HEK293T (cell line): ENCODE measurements at regions not wholly inside any gene's neighbourhood (a gene's known extent, or its start where the extent isn't known, plus 50 kb on each side); places are given as distances from the start of the nearest gene placed in this dataset.

Experiments
- CTCF ChIA-PET: fragments of 350-600 bp; formaldehyde crosslinking; extraction: SDS; loops from one replicate; lab custom pipeline; 2021; ENCODE audit warnings: antibody characterized with exemption, inconsistent platforms; lab: Yijun Ruan, JAX
- POLR2A ChIA-PET: fragments of 350-600 bp; formaldehyde crosslinking; extraction: SDS; loops from one replicate; lab custom pipeline; 2020; ENCODE audit warnings: antibody characterized with exemption, inconsistent platforms; lab: Yijun Ruan, JAX
- DNase-seq: peaks from one replicate; pipeline ENCODE4 v3.0.0; 2012; ENCODE audit warnings: mixed read lengths; ENCODE audit errors: extremely low spot score
- ARNT ChIP-seq: fragments of 450-650 bp; IDR thresholded peaks from 2 replicates; pipeline ENCODE4 v1.6.1; 2017; ENCODE audit warnings: mild to moderate bottlenecking
- BHLHE40 ChIP-seq: fragments of 450-650 bp; IDR thresholded peaks from 2 replicates; pipeline ENCODE4 v1.6.1; 2016; ENCODE audit warnings: mild to moderate bottlenecking, moderate library complexity, borderline replicate concordance
- CTBP1 ChIP-seq: fragments of 450-650 bp; IDR thresholded peaks from 2 replicates; pipeline ENCODE4 v1.6.1; 2016; ENCODE audit warnings: borderline replicate concordance
- ELF4 ChIP-seq: fragments of 450-650 bp; IDR thresholded peaks from 2 replicates; pipeline ENCODE4 v1.6.1; 2017; ENCODE audit warnings: antibody characterized with exemption
- FOXA1 ChIP-seq: fragments of 450-650 bp; IDR thresholded peaks from 2 replicates; pipeline ENCODE4 v1.6.1; 2016; ENCODE audit warnings: mild to moderate bottlenecking
- FOXK2 ChIP-seq: fragments of 450-650 bp; IDR thresholded peaks from 2 replicates; pipeline ENCODE4 v1.6.1; 2016; ENCODE audit warnings: mild to moderate bottlenecking
- FOXM1 ChIP-seq: fragments of 450-650 bp; IDR thresholded peaks from 2 replicates; pipeline ENCODE4 v1.6.1; 2017; ENCODE audit warnings: mild to moderate bottlenecking, borderline replicate concordance
- HDGF ChIP-seq: fragments of 450-650 bp; IDR thresholded peaks from 2 replicates; pipeline ENCODE4 v1.6.1; 2017; ENCODE audit warnings: antibody characterized with exemption, borderline replicate concordance
- L3MBTL2 ChIP-seq: fragments of 450-650 bp; conservative IDR thresholded peaks from 2 replicates; pipeline ENCODE4 v1.6.1; 2016; ENCODE audit warnings: mild to moderate bottlenecking
- LEF1 ChIP-seq: fragments of 450-650 bp; IDR thresholded peaks from 2 replicates; pipeline ENCODE4 v1.6.1; 2017; ENCODE audit warnings: mild to moderate bottlenecking, borderline replicate concordance
- NFRKB ChIP-seq: fragments of 450-650 bp; IDR thresholded peaks from 2 replicates; pipeline ENCODE4 v1.6.1; 2016; ENCODE audit warnings: mild to moderate bottlenecking, moderate library complexity
- PKNOX1 ChIP-seq: fragments of 450-650 bp; IDR thresholded peaks from 2 replicates; pipeline ENCODE4 v1.6.1; 2016
- SP1 ChIP-seq: fragments of 450-650 bp; IDR thresholded peaks from 2 replicates; pipeline ENCODE4 v1.6.1; 2017
- SUZ12 ChIP-seq: fragments of 450-650 bp; IDR thresholded peaks from 2 replicates; pipeline ENCODE4 v1.6.1; 2016; ENCODE audit warnings: mild to moderate bottlenecking
- TARDBP ChIP-seq: fragments of 450-650 bp; IDR thresholded peaks from 2 replicates; pipeline ENCODE4 v1.6.1; 2016
- ZNF384 ChIP-seq: fragments of 450-650 bp; IDR thresholded peaks from 2 replicates; pipeline ENCODE4 v1.6.1; 2016

- DNase-seq = no peak
- CTCF ChIA-PET = no interaction called here
- POLR2A ChIA-PET = no interaction called here
- TF ChIP-seq TARDBP = no peak
- TF ChIP-seq FOXK2 = no peak
- no peak for TF ChIP-seq HDGF
- TF ChIP-seq ELF4 = no peak
- TF ChIP-seq PKNOX1 = no peak
- no peak for TF ChIP-seq NFRKB
- TF ChIP-seq L3MBTL2 = no peak
- TF ChIP-seq CTBP1 = no peak
- no peak for TF ChIP-seq SP1
- no peak for TF ChIP-seq FOXM1
- TF ChIP-seq SUZ12 = no peak
- TF ChIP-seq ARNT = no peak
- TF ChIP-seq ZNF384 = no peak
- no peak for TF ChIP-seq FOXA1
- TF ChIP-seq BHLHE40 = no peak
- TF ChIP-seq LEF1 = no peak
Measured at GRCh38 chr6:91043751-91044150, 456.9 kb upstream of the MAP3K7 start.

- POLR2A ChIA-PET = no interaction called here
- CTCF ChIA-PET = interaction anchor here (0.5 kb wide), 1 partner anchor 26 kb away, joined by 3 read pairs; no protein-coding TSS in a partner anchor
- no peak for DNase-seq
- TF ChIP-seq LEF1 (no peak), ELF4 (no peak), SUZ12 (no peak), PKNOX1 (no peak), NFRKB (no peak), FOXA1 (no peak), FOXK2 (no peak), CTBP1 (no peak), FOXM1 (no peak), ZNF384 (no peak), BHLHE40 (no peak), L3MBTL2 (no peak), SP1 (no peak), HDGF (no peak), ARNT (no peak), TARDBP (no peak)
Measured at GRCh38 chr6:91042656-91043055, 455.8 kb upstream of the MAP3K7 start.

- no peak for DNase-seq
- POLR2A ChIA-PET = no interaction called here
- no peak for TF ChIP-seq CTBP1
- TF ChIP-seq FOXA1 = no peak
- TF ChIP-seq LEF1 = no peak
- no peak for TF ChIP-seq PKNOX1
- TF ChIP-seq FOXK2 = no peak
- no peak for TF ChIP-seq SUZ12
- TF ChIP-seq NFRKB = no peak
- TF ChIP-seq SP1 = no peak
- no peak for TF ChIP-seq ELF4
- TF ChIP-seq HDGF = no peak
- no peak for TF ChIP-seq BHLHE40
- TF ChIP-seq ARNT = no peak
- CTCF ChIA-PET = no interaction called here
Measured at GRCh38 chr6:91033964-91034363, 447.1 kb upstream of the MAP3K7 start.

- ChIA-PET POLR2A (no interaction called here), CTCF (interaction anchor here (0.7 kb wide), 1 partner anchor 1052 kb away, joined by 3 read pairs; no protein-coding TSS in a partner anchor)
- TF ChIP-seq LEF1 (no peak), FOXM1 (no peak), FOXA1 (no peak), SUZ12 (no peak)
- DNase-seq = no peak
Measured at GRCh38 chr6:91031581-91031980, 444.7 kb upstream of the MAP3K7 start.

- peak; percentile 16 for DNase-seq
- CTCF ChIA-PET = interaction anchor here (0.7 kb wide), 2 partner anchors 89 to 921 kb away, joined by 3 to 4 read pairs; no protein-coding TSS in a partner anchor
- POLR2A ChIA-PET = no interaction called here
- TF ChIP-seq ZNF384 (no peak), CTBP1 (no peak)
Measured at GRCh38 chr6:91029211-91029610, 442.3 kb upstream of the MAP3K7 start.

- no peak for DNase-seq
- ChIA-PET CTCF (no interaction called here), POLR2A (no interaction called here)
- TF ChIP-seq NFRKB (no peak), HDGF (no peak), ARNT (no peak), FOXK2 (no peak), CTBP1 (no peak), SP1 (no peak), BHLHE40 (no peak), L3MBTL2 (no peak), SUZ12 (no peak), FOXA1 (no peak), TARDBP (no peak), PKNOX1 (no peak), ELF4 (no peak), FOXM1 (no peak), LEF1 (no peak), ZNF384 (no peak)
Measured at GRCh38 chr6:91023529-91023928, 436.7 kb upstream of the MAP3K7 start.
